CD4-positive, alpha-beta T cell (primary cell): ENCODE measurements at regions not wholly inside any gene's neighbourhood (a gene's known extent, or its start where the extent isn't known, plus 50 kb on each side); places are given as distances from the start of the nearest gene placed in this dataset.
"Not testable (repeated sequence)": the region's sequence is repeated elsewhere in the genome, so short reads cannot be mapped to it uniquely, and the experiment has no call there.

Experiments used
- ATAC-seq: fragments of 200-7000 bp; cut with Tn5 transposase; one replicate; pipeline ENCODE4 v1.10.0; 2022; ENCODE audit warnings: mild to moderate bottlenecking; ENCODE audit not compliant: poor library complexity
- CTCF ChIA-PET: fragments of 350-600 bp; sonication (Branson Sonifier 250); formaldehyde crosslinking; loops from one replicate; lab custom pipeline; 2021; ENCODE audit warnings: antibody characterized with exemption, inconsistent platforms; lab: Charles Lee
- POLR2A ChIA-PET: fragments of 350-600 bp; sonication (Branson Sonifier 250); formaldehyde crosslinking; loops from one replicate; lab custom pipeline; 2021; ENCODE audit warnings: antibody characterized with exemption, inconsistent platforms; lab: Charles Lee
- DNase-seq, 14 experiments: peaks; one replicate each; pipeline ENCODE4 v3.0.0-alpha.2; 2013 to 2020; ENCODE audit warnings: mixed read lengths in 2 of 14
- H3K27ac ChIP-seq, 2 donors: one replicate each; pipeline versions ENCODE4 v1.5.1 to v1.7.0; 2013; ENCODE audit warnings: low read length in 2 of 2, low read depth in 1 of 2, mild to moderate bottlenecking in 1 of 2
- H3K27me3 ChIP-seq, 2 experiments: 1 replicate in 1 of 2; 2 replicates in 1 of 2; pipeline versions ENCODE4 v1.6.1 to v1.7.0; 2013; ENCODE audit warnings: low read length in 2 of 2, control low read depth in 1 of 2, mild to moderate bottlenecking in 1 of 2, moderate library complexity in 1 of 2; ENCODE audit not compliant: insufficient read depth in 2 of 2, control insufficient read depth in 1 of 2
- H3K36me3 ChIP-seq: one replicate; pipeline ENCODE4 v1.6.1; 2013; ENCODE audit warnings: low read length, control low read depth; ENCODE audit not compliant: insufficient read depth
- H3K4me1 ChIP-seq: one replicate; pipeline ENCODE4 v1.6.1; 2013; ENCODE audit warnings: low read length, control low read depth; ENCODE audit not compliant: insufficient read depth
- H3K4me3 ChIP-seq: one replicate; pipeline ENCODE4 v1.5.1; 2013; ENCODE audit warnings: mild to moderate bottlenecking, low read length, moderate library complexity
- H3K9me3 ChIP-seq, 2 experiments: 1 replicate in 1 of 2; 2 replicates in 1 of 2; pipeline versions ENCODE4 v1.6.1 to v1.7.0; 2013; ENCODE audit warnings: low read length in 2 of 2, mild to moderate bottlenecking in 2 of 2, control low read depth in 1 of 2, moderate library complexity in 1 of 2; ENCODE audit not compliant: control insufficient read depth in 1 of 2, insufficient read depth in 1 of 2
- H3K27ac Mint-ChIP-seq: one replicate; pipeline ENCODE4 v1.8.0; 2020; ENCODE audit warnings: mixed read lengths
- H3K27me3 Mint-ChIP-seq: one replicate; pipeline ENCODE4 v1.8.0; 2021; ENCODE audit warnings: mixed read lengths
- H3K36me3 Mint-ChIP-seq: one replicate; pipeline ENCODE4 v1.8.0; 2021; ENCODE audit warnings: low read depth, mixed read lengths
- H3K4me1 Mint-ChIP-seq: one replicate; pipeline ENCODE4 v1.8.0; 2021; ENCODE audit warnings: low read depth, mixed read lengths
- H3K4me3 Mint-ChIP-seq: one replicate; pipeline ENCODE4 v1.8.0; 2020; ENCODE audit warnings: mild to moderate bottlenecking, mixed read lengths
- H3K9me3 Mint-ChIP-seq: one replicate; pipeline ENCODE4 v1.8.0; 2020; ENCODE audit warnings: mixed read lengths
- intact Hi-C, 2 experiments: fragments of 100-400 bp; cut with DNase I in 1 of 2; cut with micrococcal nuclease in 1 of 2; formaldehyde crosslinking; loops; one replicate each; pipeline versions ENCODE4 v1.15.1 to v1.9.0; 2023 to 2025; cut with DNase I, micrococcal nuclease
- TF ChIP-seq, protein P1 (sequence below): fragments of 200-600 bp; IDR thresholded peaks from one replicate; pipeline ENCODE4 v1.8.0; 2022; ENCODE audit warnings: antibody characterized with exemption, mild to moderate bottlenecking

DNA sequence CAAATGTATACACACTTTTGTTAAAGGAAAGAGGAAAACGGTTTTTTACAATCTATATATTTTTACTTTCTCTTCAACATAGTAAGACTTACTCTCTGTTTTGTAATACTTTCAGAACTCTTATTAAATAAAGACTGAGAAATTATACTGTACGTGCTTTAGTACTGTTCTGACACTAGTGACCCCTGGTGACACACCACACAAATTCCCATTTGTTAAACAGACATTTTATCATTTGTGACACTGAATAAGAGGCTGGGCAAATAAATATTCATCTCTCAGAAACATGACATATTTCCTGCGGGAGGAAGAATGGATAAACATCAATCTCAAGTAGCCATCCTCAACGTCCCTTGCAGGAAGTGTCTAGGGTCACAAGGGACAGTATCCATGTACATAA is 68.9 kb upstream of the ZNF33B start:
- no peak overlapping the region for H3K4me3 Mint-ChIP-seq
- no peaks in the 10 kb centered on the region for H3K36me3 Mint-ChIP-seq
- Histone ChIP-seq H3K4me3 (no peak overlapping the region), H3K4me1 (no peaks in the 10 kb centered on the region), H3K9me3 (no peaks in the 10 kb centered on the region), H3K36me3 (no peaks in the 10 kb centered on the region), H3K27me3 (no peaks in the 10 kb centered on the region), H3K27ac (no peak overlapping the region)
- DNase-seq = no peak
- no peaks in the 10 kb centered on the region for H3K9me3 Mint-ChIP-seq
- no peak overlapping the region for H3K27ac Mint-ChIP-seq
- peaks cover 44% of the 10 kb centered on the region for H3K27me3 Mint-ChIP-seq
- ATAC-seq = no peak
- intact Hi-C loops = no loop called here
- CTCF ChIA-PET = interaction anchor here (0.6 kb wide), 1 partner anchor 254 kb away, joined by 3 read pairs; no protein-coding TSS in a partner anchor
- TF ChIP-seq, protein P1, sequence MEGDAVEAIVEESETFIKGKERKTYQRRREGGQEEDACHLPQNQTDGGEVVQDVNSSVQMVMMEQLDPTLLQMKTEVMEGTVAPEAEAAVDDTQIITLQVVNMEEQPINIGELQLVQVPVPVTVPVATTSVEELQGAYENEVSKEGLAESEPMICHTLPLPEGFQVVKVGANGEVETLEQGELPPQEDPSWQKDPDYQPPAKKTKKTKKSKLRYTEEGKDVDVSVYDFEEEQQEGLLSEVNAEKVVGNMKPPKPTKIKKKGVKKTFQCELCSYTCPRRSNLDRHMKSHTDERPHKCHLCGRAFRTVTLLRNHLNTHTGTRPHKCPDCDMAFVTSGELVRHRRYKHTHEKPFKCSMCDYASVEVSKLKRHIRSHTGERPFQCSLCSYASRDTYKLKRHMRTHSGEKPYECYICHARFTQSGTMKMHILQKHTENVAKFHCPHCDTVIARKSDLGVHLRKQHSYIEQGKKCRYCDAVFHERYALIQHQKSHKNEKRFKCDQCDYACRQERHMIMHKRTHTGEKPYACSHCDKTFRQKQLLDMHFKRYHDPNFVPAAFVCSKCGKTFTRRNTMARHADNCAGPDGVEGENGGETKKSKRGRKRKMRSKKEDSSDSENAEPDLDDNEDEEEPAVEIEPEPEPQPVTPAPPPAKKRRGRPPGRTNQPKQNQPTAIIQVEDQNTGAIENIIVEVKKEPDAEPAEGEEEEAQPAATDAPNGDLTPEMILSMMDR = no peak
- POLR2A ChIA-PET = no interaction called here
- no peaks in the 10 kb centered on the region for H3K4me1 Mint-ChIP-seq

DNA sequence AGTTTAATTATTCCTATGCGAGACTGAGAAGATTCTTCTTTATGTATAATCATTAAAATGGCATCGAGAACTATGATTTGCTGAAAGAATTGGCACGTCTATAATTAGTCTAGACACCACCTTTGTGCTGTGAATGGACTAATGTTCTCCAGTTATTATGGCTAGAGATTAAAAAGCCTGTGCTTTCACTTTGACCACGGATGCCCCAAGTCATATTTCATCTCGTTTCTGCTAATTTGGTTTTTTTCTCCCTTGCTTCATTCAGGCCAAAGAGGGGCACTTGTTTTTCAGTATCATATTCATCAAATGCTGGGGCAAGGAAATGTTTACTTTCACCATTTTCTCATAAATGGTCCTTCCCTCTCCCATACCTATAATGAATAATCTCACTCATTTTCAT is 63.3 kb upstream of the BMS1 start:
- intact Hi-C loops, H3K27ac ChIP-seq, H3K27ac Mint-ChIP-seq, POLR2A ChIA-PET, ATAC-seq, H3K4me1 Mint-ChIP-seq, DNase-seq, H3K4me1 ChIP-seq, H3K36me3 Mint-ChIP-seq, CTCF ChIA-PET, H3K9me3 Mint-ChIP-seq, H3K36me3 ChIP-seq, H3K4me3 Mint-ChIP-seq, H3K4me3 ChIP-seq, H3K9me3 ChIP-seq, H3K27me3 ChIP-seq: not testable (repeated sequence)
- peaks cover 28% of the 10 kb centered on the region for H3K27me3 Mint-ChIP-seq

DNA sequence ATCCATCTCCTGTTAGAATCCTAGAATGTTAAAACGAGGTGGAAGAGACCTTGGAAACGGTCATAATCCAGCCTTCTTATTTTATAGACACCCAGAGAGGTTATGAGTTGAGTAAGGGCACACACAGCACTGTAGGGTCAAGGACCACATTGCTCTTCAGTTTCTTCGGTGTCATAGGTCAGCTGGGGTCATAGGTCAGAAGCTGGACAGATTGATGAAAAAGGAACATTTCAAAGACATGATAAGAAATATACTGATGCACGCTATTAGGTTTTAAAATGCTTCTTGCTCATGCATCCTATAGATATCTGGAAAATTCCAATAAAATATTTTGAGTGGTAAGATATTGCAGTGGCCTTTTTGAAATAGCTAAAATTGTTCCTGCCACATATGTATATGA is 60.0 kb upstream of the BMS1 start:
- no peak overlapping the region for H3K4me3 ChIP-seq
- no peaks in the 10 kb centered on the region for H3K4me1 Mint-ChIP-seq
- ATAC-seq (no peak), DNase-seq (no peak)
- ChIA-PET POLR2A (no interaction called here), CTCF (no interaction called here)
- no peaks in the 10 kb centered on the region for H3K9me3 ChIP-seq
- no peaks in the 10 kb centered on the region for H3K4me1 ChIP-seq
- no peak overlapping the region for H3K27ac ChIP-seq
- no peaks in the 10 kb centered on the region for H3K36me3 ChIP-seq
- H3K27me3 Mint-ChIP-seq = peaks cover 27% of the 10 kb centered on the region
- H3K4me3 Mint-ChIP-seq = no peak overlapping the region
- no peaks in the 10 kb centered on the region for H3K27me3 ChIP-seq
- no peaks in the 10 kb centered on the region for H3K36me3 Mint-ChIP-seq
- intact Hi-C loops = no loop called here
- H3K27ac Mint-ChIP-seq = no peak overlapping the region
- H3K9me3 Mint-ChIP-seq = no peaks in the 10 kb centered on the region
- TF ChIP-seq, protein P1 = no peak

DNA sequence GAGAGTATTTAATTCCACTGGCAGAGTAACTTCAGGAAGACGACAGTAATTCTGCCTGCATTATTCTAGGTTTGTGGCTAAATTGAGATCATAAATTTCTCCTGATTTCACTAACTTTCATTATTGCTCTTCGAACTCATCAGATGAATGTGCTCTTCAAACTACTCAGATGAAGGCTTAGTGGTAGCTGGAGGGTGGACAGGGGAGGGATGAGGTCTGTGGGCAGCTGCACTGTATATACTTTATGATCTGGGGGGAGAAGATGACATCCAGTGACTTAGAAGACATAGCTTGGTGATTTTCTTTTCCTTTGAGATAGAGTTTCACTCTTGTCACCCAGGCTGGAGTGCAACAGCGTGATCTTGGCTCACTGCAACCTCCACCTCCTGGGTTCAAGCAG is 59.0 kb upstream of the BMS1 start:
- H3K4me1 ChIP-seq, H3K27ac Mint-ChIP-seq, CTCF ChIA-PET, DNase-seq, H3K9me3 ChIP-seq, intact Hi-C loops, H3K27me3 ChIP-seq, H3K4me3 Mint-ChIP-seq, H3K27ac ChIP-seq, H3K4me1 Mint-ChIP-seq, POLR2A ChIA-PET, H3K36me3 ChIP-seq, ATAC-seq, H3K36me3 Mint-ChIP-seq, H3K4me3 ChIP-seq, H3K9me3 Mint-ChIP-seq: not testable (repeated sequence)
- peaks cover 31% of the 10 kb centered on the region for H3K27me3 Mint-ChIP-seq

DNA sequence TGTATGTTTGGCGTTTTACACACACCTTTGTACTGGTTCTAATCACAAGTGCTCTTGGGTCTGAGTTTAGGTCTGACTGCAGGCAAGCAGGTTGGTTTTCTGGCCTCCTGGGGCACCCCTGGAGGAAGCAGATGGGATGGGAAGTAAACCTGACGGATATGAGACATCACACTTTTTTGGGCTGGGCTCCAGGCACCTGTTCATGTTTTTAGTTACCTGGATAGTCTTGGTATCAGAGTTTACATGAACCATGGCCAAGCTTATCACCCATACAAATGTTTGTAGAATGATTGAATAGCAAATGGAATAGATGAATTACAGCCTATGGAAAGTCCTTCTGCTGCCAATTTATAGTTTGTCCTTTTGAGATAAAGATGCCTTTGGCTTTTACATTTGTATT is 57.9 kb upstream of the BMS1 start:
- H3K27ac Mint-ChIP-seq, H3K4me1 ChIP-seq, DNase-seq, H3K36me3 Mint-ChIP-seq, H3K4me3 ChIP-seq, POLR2A ChIA-PET, H3K4me1 Mint-ChIP-seq, ATAC-seq, H3K4me3 Mint-ChIP-seq, H3K27ac ChIP-seq, H3K36me3 ChIP-seq, H3K27me3 ChIP-seq, CTCF ChIA-PET, H3K9me3 Mint-ChIP-seq, H3K9me3 ChIP-seq, intact Hi-C loops: not testable (repeated sequence)
- H3K27me3 Mint-ChIP-seq = peaks cover 38% of the 10 kb centered on the region
